ENCODE measurements at regions not wholly inside any gene's neighbourhood (a gene's known extent, or its start where the extent isn't known, plus 50 kb on each side); places are given as distances from the start of the nearest gene placed in this dataset.

DNA sequence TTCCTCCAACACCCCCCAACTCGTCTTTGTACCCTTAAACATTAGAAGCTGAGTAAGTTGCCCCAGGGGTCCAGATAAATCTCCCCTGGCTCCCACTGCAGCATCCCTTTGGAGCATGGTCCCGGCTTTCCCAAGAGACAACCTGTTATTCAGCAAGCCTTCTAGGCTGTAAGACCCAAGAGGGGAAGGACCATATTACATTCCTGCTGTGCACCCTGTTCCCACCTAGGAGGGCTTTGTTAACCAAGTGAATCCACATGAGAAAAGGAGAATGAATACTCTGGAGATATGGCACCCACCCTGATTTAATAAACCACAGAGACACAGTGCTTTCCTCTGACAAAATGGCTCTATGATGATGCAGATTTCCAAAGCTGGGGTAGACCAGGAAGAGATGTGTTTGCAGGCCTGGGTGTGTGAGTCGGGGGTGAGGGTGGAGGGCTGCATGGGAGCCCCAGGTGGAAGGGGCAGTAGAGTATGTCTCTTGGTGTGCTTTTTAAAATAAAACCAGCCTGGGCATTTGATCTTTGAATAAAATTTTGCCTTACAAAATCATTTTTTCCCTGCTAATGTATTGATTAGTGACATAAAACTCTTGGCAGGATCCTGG is 325.2 kb downstream of the DRD1 start:
- H2AK5ac ChIP-seq (ENCODE audit: low read depth, low read length) = no peak overlapping the region
- H3K9ac ChIP-seq (ENCODE audit: low read depth, low read length) = no peak overlapping the region
- ATAC-seq (ENCODE audit: low read depth) (no peak), DNase-seq (no peak)
- H3K36me3 ChIP-seq (ENCODE audit: control insufficient read depth, insufficient read depth, low read length) = no peaks in the 10 kb centered on the region
- no peak overlapping the region for H3K14ac ChIP-seq (replicated peaks; ENCODE audit: low read depth, low read length)
- no peaks in the 10 kb centered on the region for H3K79me1 ChIP-seq (ENCODE audit: low read depth in 1 of 2, low read length in 2 of 2)
- H2BK120ac ChIP-seq (ENCODE audit: low read depth, low read length) = no peak overlapping the region
- in situ Hi-C loops (cut with MboI; ENCODE audit: low sequenced_read_pairs) = no loop called here
- BruUV-seq (replicated peaks) = no TSS peak
- H3K23ac ChIP-seq (ENCODE audit: low read depth, low read length) = no peak overlapping the region
- no peak overlapping the region for H4K8ac ChIP-seq (ENCODE audit: low read depth in 2 of 2, low read length in 2 of 2)
- ChIA-PET CTCF (no interaction called here), POLR2A (ENCODE audit: unreplicated experiment) (interaction anchor here (0.7 kb wide), 1 partner anchor 12 kb away, joined by 9 read pairs; no protein-coding TSS in a partner anchor)
- no peak overlapping the region for H3K27ac ChIP-seq (ENCODE audit: insufficient read depth, low read length)
- no peak overlapping the region for H2BK20ac ChIP-seq (ENCODE audit: low read depth, low read length)
- H3K18ac ChIP-seq (ENCODE audit: low read depth, low read length) = no peak overlapping the region
- no peak overlapping the region for H3K4me3 ChIP-seq (ENCODE audit: insufficient read depth, low read depth, low read length)
- 0 out of 2 replicates have a peak, but pooled peaks cover 3% of the 10 kb centered on the region for H3K9me3 ChIP-seq (ENCODE audit: control insufficient read depth, insufficient read depth, low read length)
- TF ChIP-seq MAFK (IDR thresholded peaks at IDR 0.05; ENCODE audit: low read depth, low read length) = no peak
- TF ChIP-seq MAZ (IDR thresholded peaks at IDR 0.05; ENCODE audit: borderline replicate concordance, low read depth, low read length) = no peak
- TF ChIP-seq CTCF (conservative IDR thresholded peaks at IDR 0.05; ENCODE audit: low read depth, low read length) = no peak
- TF ChIP-seq, protein P1, sequence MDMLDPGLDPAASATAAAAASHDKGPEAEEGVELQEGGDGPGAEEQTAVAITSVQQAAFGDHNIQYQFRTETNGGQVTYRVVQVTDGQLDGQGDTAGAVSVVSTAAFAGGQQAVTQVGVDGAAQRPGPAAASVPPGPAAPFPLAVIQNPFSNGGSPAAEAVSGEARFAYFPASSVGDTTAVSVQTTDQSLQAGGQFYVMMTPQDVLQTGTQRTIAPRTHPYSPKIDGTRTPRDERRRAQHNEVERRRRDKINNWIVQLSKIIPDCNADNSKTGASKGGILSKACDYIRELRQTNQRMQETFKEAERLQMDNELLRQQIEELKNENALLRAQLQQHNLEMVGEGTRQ (IDR thresholded peaks at IDR 0.05; ENCODE audit: low read depth, low read length) = no peak
- TF ChIP-seq POLR2A (IDR thresholded peaks at IDR 0.05; ENCODE audit: low read depth, low read length) = no peak
- TF ChIP-seq CHD1 (IDR thresholded peaks at IDR 0.05; ENCODE audit: low read depth, low read length) = no peak
- dilution Hi-C loops (cut with HindIII; ENCODE audit: low sequenced_read_pairs, unreplicated experiment) = no loop called here
- no peaks in the 10 kb centered on the region for H4K20me1 ChIP-seq (ENCODE audit: insufficient read depth, low read length)
- H3K4me1 ChIP-seq (ENCODE audit: control insufficient read depth, insufficient read depth, low read length) = no peaks in the 10 kb centered on the region
- no peak overlapping the region for H2BK5ac ChIP-seq (ENCODE audit: low read depth, low read length, poor library complexity, severe bottlenecking)
- no peak overlapping the region for H2AFZ ChIP-seq (replicated peaks; ENCODE audit: low read length, poor library complexity)
- intact Hi-C loops (cut with micrococcal nuclease) = no loop called here
- no CpG with 5 or more reads among the region's 3 CpGs for WGBS, 2 experiments (ENCODE audit: extremely low coverage in 2 of 2, insufficient read length in 1 of 2)
- no peak overlapping the region for H2AK9ac ChIP-seq (replicated peaks; ENCODE audit: low read depth, low read length, poor library complexity)
- H4K5ac ChIP-seq (ENCODE audit: low read depth, low read length) = no peak overlapping the region
- H3K27me3 ChIP-seq (ENCODE audit: control insufficient read depth, insufficient read depth, low read length) = no peaks in the 10 kb centered on the region; the same call in 1 of the 2 replicates
- H3K9me1 ChIP-seq (ENCODE audit: insufficient read depth, low read length) = no peaks in the 10 kb centered on the region
- no peak overlapping the region for H3K4ac ChIP-seq (ENCODE audit: low read depth, low read length)
- H3K4me2 ChIP-seq (ENCODE audit: low read depth, low read length) = no peak overlapping the region
- no peak overlapping the region for H3K56ac ChIP-seq (ENCODE audit: extremely low read depth, insufficient read depth, low read length)
- no peak overlapping the region for H2BK15ac ChIP-seq (ENCODE audit: low read depth, low read length)
- no peak overlapping the region for H4K91ac ChIP-seq (ENCODE audit: insufficient read depth, low read depth, low read length)
